ENCODE measurements at regions not wholly inside any gene's neighbourhood (a gene's known extent, or its start where the extent isn't known, plus 50 kb on each side); places are given as distances from the start of the nearest gene placed in this dataset.

- TF ChIP-seq ZFP90 (CRISPR knock-in tag; IDR thresholded peaks at IDR 0.05; ENCODE audit: borderline replicate concordance) (no peak), NFYC (CRISPR knock-in tag; IDR thresholded peaks at IDR 0.05) (no peak), PHF8 (CRISPR knock-in tag; IDR thresholded peaks at IDR 0.05) (no peak), MBD4 (IDR thresholded peaks at IDR 0.05; ENCODE audit: borderline replicate concordance, low read length) (no peak), CCDC6 (CRISPR knock-in tag; IDR thresholded peaks at IDR 0.05) (no peak), IRF1 (CRISPR knock-in tag; IDR thresholded peaks at IDR 0.05; ENCODE audit: low read depth) (no peak), NR2C2 (CRISPR knock-in tag; IDR thresholded peaks at IDR 0.05; ENCODE audit: borderline replicate concordance) (no peak), HOXA7 (CRISPR knock-in tag; IDR thresholded peaks at IDR 0.05) (no peak), CTCF (CRISPR knock-in tag; IDR thresholded peaks at IDR 0.05) (no peak), ATF3 (CRISPR knock-in tag; IDR thresholded peaks at IDR 0.05) (no peak), MXI1 (IDR thresholded peaks at IDR 0.05; ENCODE audit: borderline replicate concordance, low read depth, low read length) (no peak), ZNF543 (CRISPR knock-in tag; IDR thresholded peaks at IDR 0.05) (no peak)
These were observed 100.3 kb downstream of the ZNF280B start for GRCh38 chr22:22408269-22408668.

All from HepG2 (cell line).